PC-9 (cell line): ENCODE measurements at regions not wholly inside any gene's neighbourhood (a gene's known extent, or its start where the extent isn't known, plus 50 kb on each side); places are given as distances from the start of the nearest gene placed in this dataset.

Experiments used
- BruUV-seq: library from RNA; stranded (reverse); fragments of 400-500 nt; replicated peaks from 2 replicates; lab custom pipeline; 2021; lab: Mats Ljungman, UMichigan
- CTCF ChIA-PET: fragments of 300-600 bp; sonication (Branson Sonifier 250); formaldehyde crosslinking; loops from one replicate; lab custom pipeline; 2022; ENCODE audit warnings: antibody characterized with exemption; lab: Charles Lee
- POLR2A ChIA-PET: fragments of 300-600 bp; sonication (Branson Sonifier 250); formaldehyde crosslinking; loops from one replicate; lab custom pipeline; 2022; ENCODE audit warnings: antibody characterized with exemption; ENCODE audit not compliant: unreplicated experiment; lab: Charles Lee
- DNase-seq, 2 experiments: peaks; one replicate each; pipeline versions ENCODE4 v3.0.0 to v3.0.0-alpha.2; 2015 to 2022; ENCODE audit warnings: mixed read lengths in 1 of 2
- H2AFZ ChIP-seq: fragments of 200-600 bp; sonication (generic); 2 replicates; pipeline ENCODE4 v1.8.1; 2017; ENCODE audit warnings: antibody characterized with exemption
- H3F3A ChIP-seq: fragments of 200-600 bp; sonication (generic); 2 replicates; pipeline ENCODE4 v1.8.1; 2017; ENCODE audit warnings: antibody characterized with exemption, mild to moderate bottlenecking, low read depth; ENCODE audit not compliant: insufficient read depth
- H3K27ac ChIP-seq: fragments of 200-600 bp; sonication (generic); 2 replicates; pipeline ENCODE4 v1.6.1; 2016; ENCODE audit warnings: mixed run types
- H3K27me3 ChIP-seq: fragments of 200-600 bp; sonication (generic); 2 replicates; pipeline ENCODE4 v1.6.1; 2016; ENCODE audit warnings: low read depth, mixed run types; ENCODE audit not compliant: insufficient read depth
- H3K36me3 ChIP-seq: fragments of 200-600 bp; sonication (generic); 2 replicates; pipeline ENCODE4 v1.6.1; 2016; ENCODE audit warnings: low read depth, mixed run types
- H3K4me1 ChIP-seq: fragments of 200-600 bp; sonication (generic); replicated peaks from 2 replicates; pipeline ENCODE4 v1.6.1; 2016; ENCODE audit warnings: mixed run types; ENCODE audit not compliant: insufficient read depth
- H3K4me2 ChIP-seq: fragments of 200-600 bp; sonication (generic); 2 replicates; pipeline ENCODE4 v1.6.1; 2017; ENCODE audit warnings: mixed run types
- H3K4me3 ChIP-seq: fragments of 200-600 bp; sonication (generic); 2 replicates; pipeline ENCODE4 v1.6.1; 2016; ENCODE audit warnings: mixed run types
- H3K79me2 ChIP-seq: fragments of 200-600 bp; sonication (generic); 2 replicates; pipeline ENCODE4 v1.6.1; 2017; ENCODE audit warnings: low read depth, mixed run types
- H3K9me2 ChIP-seq: fragments of 200-600 bp; sonication (generic); 2 replicates; pipeline ENCODE4 v1.8.1; 2017; ENCODE audit warnings: mild to moderate bottlenecking; ENCODE audit not compliant: insufficient read depth
- H3K9me3 ChIP-seq: fragments of 200-600 bp; sonication (generic); 2 replicates; pipeline ENCODE4 v1.8.1; 2016; ENCODE audit warnings: low read depth; ENCODE audit not compliant: insufficient read depth
- H4K20me1 ChIP-seq: fragments of 200-600 bp; sonication (generic); 2 replicates; pipeline ENCODE4 v1.8.1; 2017; ENCODE audit not compliant: insufficient read depth
- CTCF ChIP-seq: fragments of 200-600 bp; sonication (generic); conservative IDR thresholded peaks from 2 replicates; pipeline ENCODE4 v1.6.1; 2017; ENCODE audit warnings: mixed run types, antibody characterized with exemption, mild to moderate bottlenecking, moderate library complexity
- EZH2 ChIP-seq: fragments of 200-600 bp; sonication (generic); IDR thresholded peaks from 2 replicates; pipeline ENCODE4 v1.8.0; 2017; ENCODE audit warnings: antibody characterized with exemption, low read depth
- intact Hi-C: fragments of 100-400 bp; cut with micrococcal nuclease; formaldehyde crosslinking; loops from one replicate; pipeline ENCODE4 v1.10.0; 2022; ENCODE audit not compliant: unreplicated experiment

- POLR2A ChIA-PET = no interaction called here
- Histone ChIP-seq H3K4me2 (no peak overlapping the region), H4K20me1 (no peaks in the 10 kb centered on the region), H3K4me1 (no peaks in the 10 kb centered on the region), H3K79me2 (no peaks in the 10 kb centered on the region), H3K9me2 (no peaks in the 10 kb centered on the region), H3K4me3 (no peak overlapping the region), H3K27ac (no peak overlapping the region), H3K27me3 (peaks cover 64% of the 10 kb centered on the region), H2AFZ (no peak overlapping the region), H3K36me3 (no peaks in the 10 kb centered on the region), H3F3A (peaks cover 9% of the 10 kb centered on the region), H3K9me3 (no peaks in the 10 kb centered on the region)
- TF ChIP-seq CTCF (no peak), EZH2 (no peak)
- CTCF ChIA-PET = no interaction called here
- intact Hi-C loops = no loop called here
- BruUV-seq = no TSS peak
- no peak for DNase-seq
Observed at GRCh38 chr18:75131381-75132000, 77.4 kb downstream of the PTGR3 start.

GRCh38 chr18:75130591-75131328 lies 78.2 kb downstream of the PTGR3 start:
- no peak overlapping the region for H3K4me2 ChIP-seq
- POLR2A ChIA-PET = no interaction called here

More at GRCh38 chr18:75130591-75131328, 78.2 kb downstream of the PTGR3 start:
- H3K4me1 ChIP-seq = no peaks in the 10 kb centered on the region
- no peaks in the 10 kb centered on the region for H3K36me3 ChIP-seq
- TF ChIP-seq EZH2 (no peak), CTCF (no peak)
- peaks cover 57% of the 10 kb centered on the region for H3K27me3 ChIP-seq
- intact Hi-C loops = no loop called here
- DNase-seq = no peak
- H3K79me2 ChIP-seq = no peaks in the 10 kb centered on the region
- H3K9me2 ChIP-seq = no peaks in the 10 kb centered on the region
- H3K9me3 ChIP-seq = no peaks in the 10 kb centered on the region
- H3F3A ChIP-seq = peaks cover 9% of the 10 kb centered on the region
- H3K27ac ChIP-seq = no peak overlapping the region
- BruUV-seq = no TSS peak
- H4K20me1 ChIP-seq = no peaks in the 10 kb centered on the region
- H2AFZ ChIP-seq = no peak overlapping the region
- CTCF ChIA-PET = no interaction called here
- no peak overlapping the region for H3K4me3 ChIP-seq
